Stimulated activated CD4-positive, alpha-beta T cell treated with anti-CD3 and anti-CD28 coated beads, TNF-alpha, amount 100 ng/mL, for 48 hours (primary cell): ENCODE measurements at regions not wholly inside any gene's neighbourhood (a gene's known extent, or its start where the extent isn't known, plus 50 kb on each side); places are given as distances from the start of the nearest gene placed in this dataset.
A peak's percentile ranks its signal among the peaks of the same experiment; 100 is the strongest.

Source experiments
- DNase-seq, 3 donors: peaks; one replicate each; pipeline ENCODE4 v3.0.0-alpha.2; 2020; ENCODE audit warnings: low read depth in 3 of 3

DNA sequence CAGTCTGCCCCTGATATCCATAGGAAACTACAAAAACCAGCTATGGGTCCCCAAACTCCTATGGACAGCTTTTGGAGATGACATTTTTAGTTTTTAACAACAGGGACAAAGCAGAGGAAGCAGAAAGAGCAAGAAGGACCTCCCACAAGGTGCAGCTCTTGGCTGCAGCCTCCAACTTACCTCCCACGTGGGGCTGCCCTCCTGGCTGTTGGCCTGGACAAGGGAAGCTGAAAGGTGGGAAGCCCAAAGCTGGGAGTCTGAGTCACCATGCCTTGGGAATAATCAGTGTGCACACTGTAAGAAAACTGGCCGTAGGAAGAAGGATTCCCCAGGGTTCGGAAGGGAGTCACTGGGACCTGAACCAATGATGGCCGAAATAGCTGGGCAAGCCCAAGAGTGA lies 51.8 kb upstream of the PAX1 start:
- no peak for DNase-seq

DNA sequence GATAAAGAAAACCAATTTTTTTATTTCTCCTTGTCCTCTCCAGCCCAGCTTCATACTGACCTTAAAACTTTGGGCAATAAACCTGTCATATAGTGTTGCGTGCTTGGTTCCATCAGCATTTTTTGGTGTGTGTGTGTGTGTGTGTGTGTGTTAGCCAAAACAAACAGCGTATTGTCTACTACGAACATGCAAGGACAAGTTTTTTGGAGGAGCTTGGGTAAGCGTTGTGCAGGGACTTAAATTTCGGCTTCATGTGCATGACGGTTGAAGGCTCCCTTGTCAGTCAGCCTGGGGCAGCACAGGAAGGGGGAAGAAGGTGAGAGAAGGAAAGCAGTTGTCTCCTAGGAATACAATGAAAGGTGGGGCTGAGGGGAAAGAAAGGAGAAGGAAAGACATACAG lies 62.0 kb upstream of the PAX1 start:
- no peak for DNase-seq

DNA sequence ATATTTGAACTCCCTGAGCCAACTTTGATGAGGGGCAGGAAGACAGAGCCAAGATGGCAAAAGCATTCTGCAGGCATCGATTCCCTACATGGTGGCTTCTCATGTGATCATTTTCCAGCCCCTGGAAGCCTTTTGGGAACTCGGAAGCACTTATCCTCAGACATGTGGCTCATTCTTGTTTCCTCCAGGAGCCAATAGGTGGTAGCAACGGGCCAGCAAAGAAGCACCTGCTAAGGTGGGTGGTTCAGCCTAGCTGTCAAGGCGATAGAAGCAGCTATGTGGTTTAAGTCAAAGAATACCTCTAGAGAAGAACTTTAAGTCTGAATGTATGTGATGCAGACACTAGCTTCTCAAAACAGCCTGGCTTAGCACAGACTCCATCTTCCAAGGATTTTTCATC lies 64.9 kb upstream of the PAX1 start:
- DNase-seq = no peak

DNA sequence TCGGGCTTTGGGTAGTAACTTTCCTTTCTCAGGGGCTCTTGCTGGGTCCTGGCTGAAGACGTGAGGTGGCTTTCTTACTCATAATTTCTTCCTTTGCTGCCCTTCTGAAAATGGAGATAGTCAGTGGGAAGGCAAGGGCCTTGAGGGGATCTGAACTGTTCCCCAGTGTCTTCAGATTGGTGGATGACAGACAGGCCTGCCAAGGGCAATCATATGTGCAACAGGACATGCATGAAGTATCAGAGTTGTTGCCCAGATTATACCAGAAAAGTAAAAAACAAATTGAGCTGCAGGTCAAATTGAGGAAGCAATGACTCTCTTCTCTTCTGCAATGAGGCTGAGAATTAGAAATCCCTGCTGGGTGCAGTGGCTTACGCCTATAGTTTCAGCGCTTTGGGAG lies 71.6 kb upstream of the PAX1 start:
- no peak for DNase-seq

DNA sequence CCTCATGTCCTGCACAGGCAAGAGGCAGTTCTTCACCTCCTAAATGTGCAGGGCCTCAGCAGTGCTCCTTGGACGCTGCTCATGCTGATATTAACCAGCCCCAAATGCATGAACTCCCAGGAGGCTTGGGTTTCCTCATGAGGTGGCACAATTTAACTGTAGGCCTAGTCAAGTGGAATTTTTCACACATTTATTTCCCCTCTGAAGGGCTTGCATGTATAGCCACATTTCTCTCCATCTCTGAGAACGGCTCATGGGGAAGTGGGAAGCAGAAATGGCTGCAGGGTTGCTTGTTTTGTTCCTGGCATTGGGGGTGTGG lies 72.8 kb upstream of the PAX1 start:
- no peak for DNase-seq

DNA sequence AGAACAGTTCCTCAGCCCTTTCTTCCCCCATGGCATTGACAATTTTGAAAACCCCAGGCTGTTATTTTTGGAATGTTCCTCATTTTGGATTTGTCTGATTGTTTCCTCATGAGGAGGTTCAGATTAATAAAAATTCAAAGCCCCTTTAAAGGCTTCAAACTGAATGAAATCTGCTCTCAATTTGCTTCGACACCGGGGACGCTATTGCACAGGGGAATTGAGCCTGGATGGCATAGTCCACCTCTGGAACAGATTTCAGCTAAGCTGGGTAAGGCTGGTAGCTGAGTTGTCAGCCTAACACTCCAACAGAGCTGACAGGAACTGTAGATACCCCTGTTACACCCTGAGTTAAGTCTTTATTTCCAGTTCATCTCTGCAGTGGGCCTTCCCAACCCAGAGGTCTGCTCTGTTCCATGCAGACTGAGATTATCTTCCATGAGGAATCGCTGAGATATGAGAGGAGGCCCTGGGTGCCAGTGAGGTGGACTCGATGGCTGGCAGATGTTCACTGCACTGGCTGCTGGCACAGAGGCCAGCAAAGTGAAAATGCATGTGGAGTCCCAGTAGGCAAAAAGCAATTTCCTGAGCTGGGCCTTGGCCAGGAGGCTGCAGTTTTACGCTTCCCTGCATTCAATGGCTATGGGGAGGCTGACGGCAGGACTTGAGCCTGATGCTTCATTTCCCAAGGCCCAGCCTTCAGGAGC lies 73.3 kb upstream of the PAX1 start:
- DNase-seq = no peak

DNA sequence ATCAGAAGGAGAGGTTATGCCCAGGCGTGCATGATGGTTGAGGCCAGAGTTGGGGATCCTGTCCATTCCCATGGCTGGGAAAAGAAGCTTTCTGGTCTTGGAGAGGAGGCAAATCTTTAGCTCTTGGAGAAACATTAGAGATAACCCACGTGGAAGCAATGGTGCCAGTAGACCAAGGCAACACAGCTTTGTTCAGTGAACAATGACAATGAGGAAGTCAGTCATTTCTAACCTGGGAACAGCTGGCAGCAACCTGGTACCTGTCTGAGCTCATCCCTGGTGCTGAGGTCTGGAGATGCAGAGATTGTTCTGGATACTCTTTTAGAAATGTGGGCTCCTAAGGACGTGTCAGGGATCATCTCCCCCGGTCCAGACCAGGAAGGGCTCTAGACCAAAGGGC lies 76.7 kb upstream of the PAX1 start:
- DNase-seq = no peak

DNA sequence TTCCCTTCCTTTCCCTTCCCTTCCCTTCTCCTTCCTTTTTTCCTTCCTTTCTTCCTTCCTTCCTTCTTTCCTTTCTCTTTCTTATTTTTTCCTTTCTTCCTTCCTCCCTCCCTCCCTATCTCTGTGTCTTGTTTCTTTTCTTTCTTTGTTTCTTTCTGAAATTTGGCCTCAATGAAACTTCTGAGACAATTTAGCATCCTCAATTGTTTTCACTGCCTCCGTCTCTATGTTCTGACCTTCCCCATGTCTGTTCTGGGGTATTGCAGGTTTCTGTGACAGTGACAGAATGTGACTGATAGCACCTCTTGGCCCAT lies 81.7 kb upstream of the PAX1 start:
- no peak for DNase-seq

DNA sequence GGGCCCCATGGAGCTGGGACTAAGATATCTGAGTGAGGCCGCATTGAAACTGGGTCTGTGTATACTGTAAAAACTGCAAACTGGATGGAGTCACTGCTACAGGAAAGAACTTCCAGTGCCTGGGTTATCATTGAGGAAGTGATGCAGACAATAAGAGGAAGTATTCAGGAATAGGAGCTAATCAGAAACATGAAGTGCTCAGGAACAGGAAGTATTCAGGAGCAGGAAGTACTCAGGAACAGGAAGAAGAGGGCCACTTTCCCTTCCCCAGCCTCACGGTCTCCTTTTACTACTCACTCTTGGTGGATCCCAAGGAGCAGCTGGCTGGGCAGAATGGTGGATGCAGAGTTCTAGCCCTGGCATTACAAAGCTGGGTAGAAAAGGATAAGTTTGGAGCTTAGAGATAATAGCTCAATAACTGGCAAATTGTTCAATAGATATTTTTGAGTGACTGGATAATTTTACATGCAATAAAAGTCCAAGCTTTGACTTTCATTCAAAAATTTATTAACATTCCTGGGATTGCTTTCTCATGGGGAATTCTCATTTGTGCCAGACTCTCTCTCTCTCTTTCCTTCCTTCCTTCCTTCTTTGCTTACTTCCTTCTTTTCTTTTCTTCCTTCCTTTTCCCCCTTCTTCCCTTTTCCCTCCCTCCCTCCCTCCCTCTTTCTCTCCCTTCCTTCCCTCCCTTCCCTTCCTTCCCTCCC lies 82.2 kb upstream of the PAX1 start:
- no peak for DNase-seq

DNA sequence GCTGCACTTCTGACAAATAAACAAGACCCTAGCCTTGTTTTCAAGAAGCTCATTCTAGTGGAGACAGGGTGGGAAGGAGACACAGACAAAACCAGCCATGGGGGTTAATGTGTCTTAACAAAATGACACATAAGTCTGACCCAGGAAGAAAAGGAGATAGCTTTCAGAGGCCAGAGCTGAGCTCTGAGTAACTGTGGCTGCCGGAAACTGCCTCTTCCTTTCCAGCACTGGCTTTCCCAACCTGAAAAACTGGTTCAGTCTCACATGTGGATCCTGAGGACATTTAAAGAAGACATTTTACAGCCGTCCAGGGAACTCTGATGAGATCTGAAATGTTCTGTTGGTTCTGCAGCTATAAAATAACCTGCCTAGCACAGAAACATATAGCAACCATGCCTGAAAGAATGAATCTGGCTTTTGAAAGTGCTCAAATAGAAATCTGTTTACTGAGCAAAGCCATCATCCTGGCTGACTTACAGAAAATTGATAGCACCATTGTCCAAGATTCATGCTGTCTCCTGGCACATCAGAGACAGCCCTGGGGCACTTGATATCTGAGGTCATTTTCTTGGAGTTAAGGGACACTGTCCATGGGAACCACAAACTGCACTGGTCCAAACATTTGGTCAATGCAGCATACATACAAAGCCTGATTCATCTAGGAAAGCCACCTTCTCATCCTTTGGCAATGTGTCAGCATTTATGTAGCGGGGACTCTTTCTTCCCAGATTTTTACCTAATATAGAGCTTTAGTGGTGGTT lies 83.2 kb upstream of the PAX1 start:
- DNase-seq = no peak

DNA sequence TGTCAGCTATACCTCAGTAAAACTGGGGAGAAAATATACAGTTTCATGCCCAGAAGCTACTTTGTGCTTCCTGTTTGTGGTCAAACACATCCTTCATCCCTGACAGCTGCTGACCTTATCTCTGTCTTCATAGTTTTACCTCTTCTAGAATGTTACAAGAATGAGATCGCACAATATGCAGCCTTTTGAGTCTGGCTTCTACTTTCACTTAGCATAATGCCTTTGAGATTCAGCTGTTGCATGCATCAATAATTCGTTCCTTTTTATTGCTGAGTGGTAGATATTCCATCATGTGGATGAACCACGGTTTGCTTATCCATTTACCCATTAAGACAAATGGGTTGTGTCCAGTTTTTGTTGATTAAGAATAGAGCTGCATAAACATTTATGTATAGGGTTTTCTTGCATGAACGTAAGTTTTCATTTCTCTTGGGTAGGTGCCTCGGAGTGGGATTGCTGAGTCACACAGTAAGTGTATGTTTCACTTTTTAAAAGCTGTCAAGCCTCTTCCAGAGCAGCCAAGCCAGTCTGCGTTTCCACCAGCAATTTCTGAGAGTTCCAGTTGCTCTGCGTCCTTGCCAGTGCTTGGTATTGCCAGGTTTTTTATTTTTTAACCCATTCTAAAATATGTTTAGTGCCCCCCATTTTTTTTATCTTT lies 86.6 kb upstream of the PAX1 start:
- DNase-seq = no peak

DNA sequence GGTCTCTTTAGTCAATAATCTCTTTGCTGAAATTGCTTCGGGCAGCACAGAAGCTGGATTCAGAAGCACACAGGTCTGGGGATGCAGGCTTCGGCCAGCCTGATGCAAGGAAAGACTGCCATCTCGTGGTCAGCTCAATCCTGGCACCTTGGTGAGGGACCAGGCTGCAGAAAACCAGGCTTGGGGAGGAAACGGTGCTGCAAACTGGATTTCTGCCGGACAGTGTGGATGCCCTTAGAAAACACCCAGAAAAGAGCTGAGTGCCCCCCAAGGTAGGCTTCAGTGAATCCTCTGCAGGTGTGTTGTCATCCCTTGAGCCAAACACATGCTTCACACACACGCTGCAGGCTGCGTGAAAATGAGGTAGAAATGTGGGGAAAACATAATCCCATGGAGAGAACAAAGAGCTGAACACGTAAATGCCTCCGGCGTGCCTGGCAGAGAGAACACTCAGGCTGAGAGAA lies 89.8 kb upstream of the PAX1 start:
- DNase-seq = peak; percentile 8 to 23 (median 23)

DNA sequence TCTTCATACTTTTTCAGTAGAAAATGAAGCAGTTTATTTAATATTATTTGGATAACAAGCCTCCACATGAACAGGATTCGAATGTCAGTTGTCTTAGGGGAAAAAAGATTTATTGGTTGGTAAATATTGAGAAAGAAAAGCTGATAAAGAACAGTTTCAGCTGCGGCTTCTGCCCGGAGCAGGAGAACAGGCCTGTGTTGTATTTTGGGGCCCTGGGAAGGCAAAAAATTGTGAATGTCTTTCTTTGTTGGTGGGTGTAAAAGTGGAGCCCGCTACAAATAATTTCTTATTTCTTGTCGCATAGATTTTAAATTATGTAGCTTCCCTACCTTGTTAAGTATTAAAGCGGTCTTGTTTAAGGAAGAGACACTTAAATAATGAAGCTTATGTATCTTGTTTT lies 90.5 kb upstream of the PAX1 start:
- no peak for DNase-seq

DNA sequence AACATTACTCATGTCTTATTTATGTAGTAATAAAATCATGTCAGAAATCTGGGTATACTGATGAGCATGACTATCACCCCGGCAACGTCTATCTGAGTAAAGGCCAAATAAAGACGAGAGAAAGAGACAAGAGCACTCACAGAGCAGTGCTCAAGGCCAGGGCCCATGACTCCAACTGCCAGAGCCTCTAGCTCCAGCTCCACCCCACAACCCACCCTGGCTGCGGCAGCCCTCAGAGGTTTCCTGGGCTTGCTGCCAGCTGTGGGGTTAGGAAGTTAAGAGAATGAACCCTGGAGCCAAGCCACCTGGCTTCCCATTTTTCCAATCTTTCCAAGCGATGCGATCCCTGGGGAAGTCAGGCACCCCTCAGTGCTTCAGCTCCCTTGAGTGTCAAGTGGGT lies 92.0 kb upstream of the PAX1 start:
- DNase-seq = no peak

DNA sequence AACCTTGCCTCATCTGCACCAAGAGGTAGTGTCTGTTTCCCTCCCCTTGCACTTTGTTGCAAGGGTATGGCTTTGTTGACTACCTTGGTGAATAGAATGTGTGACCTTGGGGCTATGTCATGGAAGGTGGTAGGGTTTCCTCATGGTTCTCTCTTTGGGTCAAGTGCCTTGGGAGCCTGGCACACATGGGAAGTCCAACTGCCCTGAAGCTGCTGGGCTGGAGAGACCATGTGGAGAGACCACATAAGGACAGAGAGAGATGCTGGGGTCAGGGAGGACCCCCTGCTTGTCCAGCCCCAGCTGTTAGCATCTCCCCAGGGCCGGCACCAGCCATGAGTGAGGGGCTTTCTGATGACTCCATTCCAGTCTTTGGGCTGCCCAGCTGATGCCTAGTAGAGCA lies 95.5 kb upstream of the PAX1 start:
- no peak for DNase-seq

DNA sequence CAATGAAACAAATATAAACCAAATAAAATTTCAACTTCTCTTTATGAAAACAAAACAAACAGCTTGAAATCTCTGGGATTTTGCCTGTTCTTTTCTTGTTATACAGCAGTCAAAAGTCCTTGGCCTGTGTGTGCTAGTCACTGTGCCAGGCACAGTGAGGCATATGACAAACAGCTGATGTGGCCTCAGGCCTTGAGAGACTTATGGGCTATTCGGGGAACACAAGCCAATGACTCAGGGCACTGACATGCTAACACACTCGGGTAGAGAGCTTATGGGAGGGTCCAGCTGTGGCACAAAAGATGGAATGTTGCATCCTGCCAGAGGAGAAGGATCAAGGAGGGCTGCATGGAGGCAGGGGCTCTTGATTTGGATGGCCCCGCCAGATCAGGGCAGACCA lies 95.4 kb upstream of the NKX2-2 start:
- DNase-seq = no peak

DNA sequence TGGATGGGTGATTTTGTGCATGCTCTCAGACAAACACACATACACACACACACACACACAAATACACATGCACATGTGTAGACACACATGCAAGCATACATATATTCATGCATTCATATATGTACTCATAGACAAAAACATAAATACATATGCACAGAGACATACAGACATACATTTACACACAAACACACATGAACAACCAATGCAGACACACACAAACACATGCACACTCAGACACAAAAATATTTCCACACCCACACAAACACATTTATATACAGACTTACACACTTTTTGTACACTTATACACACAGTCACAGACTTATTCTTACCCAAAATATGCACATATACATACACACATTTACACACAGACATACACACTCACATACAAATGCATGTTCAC lies 94.9 kb upstream of the NKX2-2 start:
- no peak for DNase-seq

DNA sequence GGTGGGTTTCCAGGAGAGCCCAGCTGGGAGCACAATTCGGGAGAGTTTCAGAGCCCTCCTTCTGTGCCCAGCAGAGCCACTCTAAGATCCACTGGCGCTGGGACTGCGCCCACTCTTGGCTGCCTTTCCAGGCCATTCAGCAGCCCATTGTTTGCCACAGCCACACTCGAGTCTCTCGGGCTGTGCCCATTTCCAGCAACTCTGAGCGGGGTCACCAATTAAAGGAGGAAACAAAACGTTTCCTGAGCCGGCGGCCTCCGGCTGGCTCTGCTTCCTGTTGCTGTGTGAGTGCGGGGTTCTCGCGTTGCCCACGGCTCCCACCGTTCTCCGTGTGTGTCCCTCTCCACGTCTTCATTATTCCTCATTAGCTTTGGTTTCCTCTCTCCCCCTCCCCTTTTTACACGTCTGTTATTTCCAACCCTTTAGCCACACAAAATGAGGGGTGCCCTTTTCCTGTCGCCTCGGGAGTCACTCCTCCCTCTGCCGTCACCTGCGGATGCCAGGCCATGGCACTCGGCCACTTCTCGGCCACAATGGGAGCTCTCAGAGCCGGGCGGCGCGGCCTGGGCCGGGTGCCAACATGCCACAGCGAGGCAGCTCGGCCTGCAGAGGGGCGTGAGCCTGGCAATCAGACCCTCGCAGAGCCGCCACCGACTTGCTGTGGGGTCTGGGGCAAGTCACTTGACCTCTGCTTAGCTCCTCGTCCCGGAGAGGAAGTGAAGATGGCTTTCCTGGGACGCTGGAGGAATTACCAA lies 94.3 kb upstream of the NKX2-2 start:
- DNase-seq = no peak

DNA sequence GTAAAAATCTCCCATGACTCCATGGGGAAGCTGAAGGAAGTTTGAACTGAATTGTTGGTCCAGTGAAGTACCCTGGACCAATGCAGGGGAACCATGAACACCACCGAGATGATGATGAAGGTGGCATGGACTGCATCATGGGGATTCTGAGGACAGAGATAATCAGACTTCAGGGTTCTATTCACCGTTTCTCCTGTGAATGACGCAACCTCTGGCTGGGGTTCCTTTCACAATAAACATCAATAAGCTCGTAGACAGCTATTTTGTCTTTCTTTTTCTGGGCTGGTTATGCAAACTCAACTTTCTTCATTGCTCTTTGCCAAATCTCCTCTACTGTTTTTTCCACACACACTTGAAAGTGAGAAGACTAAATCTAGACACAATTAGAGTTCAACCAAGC lies 87.9 kb upstream of the NKX2-2 start:
- DNase-seq = no peak

DNA sequence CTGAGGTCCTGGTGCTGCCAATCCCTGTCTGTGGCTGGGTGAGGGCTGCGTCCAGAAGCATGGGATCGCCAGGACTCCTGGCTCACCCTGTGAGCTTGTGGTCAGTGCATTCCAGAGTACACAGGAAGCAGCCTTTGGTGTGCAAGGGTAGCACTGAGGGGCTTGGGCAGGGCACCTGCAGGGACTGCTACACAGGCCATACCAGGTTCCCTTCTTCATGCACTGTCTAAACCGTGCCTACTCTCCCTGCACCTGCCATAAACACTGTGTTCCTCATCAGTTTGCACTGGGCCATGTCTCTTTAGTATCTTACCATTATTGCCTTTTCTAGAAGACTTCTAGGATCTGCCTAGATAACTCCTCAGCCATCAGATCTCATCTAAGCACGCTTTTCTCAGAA lies 72.8 kb upstream of the NKX2-2 start:
- no peak for DNase-seq

DNA sequence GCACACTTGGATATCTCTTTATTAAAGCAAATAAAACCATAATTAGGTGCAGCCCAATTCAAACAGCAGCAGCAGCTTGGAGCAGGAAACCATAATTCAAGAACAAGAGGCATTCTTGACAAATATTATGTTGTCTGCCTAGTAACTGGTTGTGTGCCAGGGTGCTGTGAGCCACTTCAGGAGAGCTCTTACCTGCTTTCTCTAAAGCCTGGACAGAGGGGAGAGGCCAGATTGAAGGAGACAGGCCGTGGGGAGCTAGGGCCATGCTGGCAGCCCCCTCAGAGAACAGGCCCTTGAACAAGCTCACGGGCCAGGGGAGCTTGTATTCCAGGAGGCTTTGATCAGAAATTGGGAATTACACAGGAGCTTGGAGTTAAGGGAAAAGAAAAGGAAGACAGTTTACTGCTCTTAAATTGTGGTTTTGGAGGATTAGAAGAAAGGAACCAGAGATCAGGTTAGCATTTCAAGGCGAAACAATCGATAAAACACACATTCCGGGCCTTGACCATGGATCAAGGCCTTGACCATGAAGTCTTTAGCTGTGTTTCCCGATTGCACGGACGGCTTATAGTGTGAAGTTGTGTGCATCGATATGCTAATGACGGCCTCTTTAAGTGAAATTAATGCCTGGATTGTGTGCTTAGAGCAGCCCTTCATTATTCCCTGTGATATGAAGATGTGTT lies 69.8 kb upstream of the NKX2-2 start:
- DNase-seq = no peak

DNA sequence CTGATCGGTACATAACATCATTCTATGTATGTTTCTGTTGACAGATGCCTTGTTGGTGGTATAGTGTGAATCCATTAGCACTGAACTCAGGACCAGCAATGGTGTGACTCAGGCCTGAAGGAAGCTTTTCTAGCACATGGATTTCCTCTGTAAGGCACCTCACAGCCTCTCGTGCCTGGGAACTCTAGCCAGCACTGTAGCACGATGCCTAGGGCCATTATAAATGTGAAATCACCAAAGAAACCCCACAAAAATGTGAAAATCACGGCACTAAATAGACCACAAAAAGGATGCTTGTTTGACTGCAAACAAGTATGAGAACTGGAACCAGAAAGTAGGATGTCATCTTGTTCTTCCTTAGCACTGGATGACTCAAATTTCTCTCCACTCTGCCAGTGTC lies 63.7 kb upstream of the NKX2-2 start:
- no peak for DNase-seq
